Endothelial cell of umbilical vein (primary cell): ENCODE measurements at regions not wholly inside any gene's neighbourhood (a gene's known extent, or its start where the extent isn't known, plus 50 kb on each side); places are given as distances from the start of the nearest gene placed in this dataset.

Experiments
- BruUV-seq: library from RNA; stranded (reverse); fragments of 400-500 nt; replicated peaks from 2 replicates; lab custom pipeline; 2021; lab: Mats Ljungman, UMichigan
- CTCF ChIA-PET: fragments of 300-600, 350-600 bp; sonication (Branson Sonifier 250); formaldehyde crosslinking; loops from one replicate; lab custom pipeline; 2021; ENCODE audit warnings: antibody characterized with exemption, inconsistent platforms; lab: Charles Lee
- POLR2A ChIA-PET: fragments of 300-600, 350-600 bp; sonication (Branson Sonifier 250); formaldehyde crosslinking; loops from one replicate; lab custom pipeline; 2021; ENCODE audit warnings: antibody characterized with exemption, inconsistent platforms; lab: Charles Lee
- DNase-seq: peaks from one replicate; pipeline ENCODE4 v3.0.0-alpha.2; 2011; ENCODE audit warnings: low read depth, low spot score
- FAIRE-seq: peaks from 2 replicates; lab custom pipeline; 2011; peaks lifted over from hg19 to GRCh38; lab: Jason Lieb, UNC
- H2AFZ ChIP-seq: 2 replicates; pipeline ENCODE4 v1.6.0; 2012; ENCODE audit warnings: low read depth, low read length, control low read depth, inconsistent platforms
- H3K27ac ChIP-seq: 2 replicates; pipeline ENCODE4 v1.5.1; 2011; ENCODE audit warnings: low read depth, mild to moderate bottlenecking, control low read depth, low read length, moderate library complexity; ENCODE audit not compliant: insufficient read depth
- H3K27me3 ChIP-seq, 2 experiments: 2 replicates each; pipeline versions ENCODE4 v1.6.0 to v1.6.1; 2011; ENCODE audit warnings: low read length in 2 of 2, mixed read lengths in 1 of 2; ENCODE audit not compliant: control insufficient read depth in 2 of 2, insufficient read depth in 2 of 2
- H3K36me3 ChIP-seq, 2 experiments: 2 replicates in 1 of 2; 3 replicates in 1 of 2; pipeline ENCODE4 v1.5.1; 2011; ENCODE audit warnings: low read length in 2 of 2, mild to moderate bottlenecking in 1 of 2, moderate library complexity in 1 of 2; ENCODE audit not compliant: control insufficient read depth in 2 of 2, insufficient read depth in 2 of 2; ENCODE audit errors: extremely low read depth in 1 of 2
- H3K4me1 ChIP-seq: 3 replicates; pipeline ENCODE4 v1.5.1; 2011; ENCODE audit warnings: mild to moderate bottlenecking, low read length; ENCODE audit not compliant: control insufficient read depth, insufficient read depth; ENCODE audit errors: extremely low read depth
- H3K4me2 ChIP-seq: 2 replicates; pipeline ENCODE4 v1.6.1; 2011; ENCODE audit warnings: low read length, control low read depth, mixed read lengths; ENCODE audit not compliant: insufficient read depth
- H3K4me3 ChIP-seq, 3 experiments: fragments of 200-600 bp in 1 of 3; sonication (generic), shearing (Covaris generic) in 1 of 3; replicated peaks in 1 of 3; 2 replicates each; pipeline ENCODE4 v1.5.1; 2011 to 2016; ENCODE audit warnings: control low read depth in 3 of 3, low read length in 3 of 3, mild to moderate bottlenecking in 2 of 3, inconsistent platforms in 1 of 3, low read depth in 1 of 3, moderate library complexity in 1 of 3; ENCODE audit not compliant: insufficient read depth in 1 of 3
- H3K79me2 ChIP-seq: 2 replicates; pipeline ENCODE4 v1.6.0; 2012; ENCODE audit warnings: low read length, inconsistent platforms; ENCODE audit not compliant: control insufficient read depth, insufficient read depth
- H3K9ac ChIP-seq: replicated peaks from 2 replicates; pipeline ENCODE3; 2011; ENCODE audit warnings: low read length, control low read depth; ENCODE audit not compliant: insufficient read depth; ENCODE audit errors: extremely low read depth
- H3K9me1 ChIP-seq: replicated peaks from 3 replicates; pipeline ENCODE4 v1.6.0; 2011; ENCODE audit warnings: mild to moderate bottlenecking, low read length; ENCODE audit not compliant: control insufficient read depth, insufficient read depth; ENCODE audit errors: extremely low read depth
- H3K9me3 ChIP-seq: replicated peaks from 2 replicates; pipeline ENCODE4 v1.5.1; 2012; ENCODE audit warnings: low read length, inconsistent platforms; ENCODE audit not compliant: control insufficient read depth, insufficient read depth
- H4K20me1 ChIP-seq: replicated peaks from 2 replicates; pipeline ENCODE3; 2011; ENCODE audit warnings: mild to moderate bottlenecking, low read length; ENCODE audit not compliant: control insufficient read depth, insufficient read depth; ENCODE audit errors: extremely low read depth
- EZH2 ChIP-seq: IDR thresholded peaks from 2 replicates; pipeline ENCODE4 v1.6.1; 2012; ENCODE audit warnings: borderline replicate concordance, low read depth, mild to moderate bottlenecking, moderate library complexity, low read length, inconsistent platforms; ENCODE audit not compliant: severe bottlenecking
- FOS ChIP-seq: IDR thresholded peaks from 2 replicates; pipeline ENCODE4 v1.6.1; 2011; ENCODE audit warnings: mild to moderate bottlenecking, low read length, moderate library complexity, borderline replicate concordance; ENCODE audit not compliant: insufficient read depth
- GATA2 ChIP-seq: IDR thresholded peaks from 2 replicates; pipeline ENCODE4 v1.7.0; 2011; ENCODE audit warnings: low read depth, mild to moderate bottlenecking, moderate library complexity, mixed read lengths, low read length; ENCODE audit not compliant: insufficient read length, insufficient read depth
- JUN ChIP-seq: IDR thresholded peaks from 2 replicates; pipeline ENCODE4 v1.6.1; 2011; ENCODE audit warnings: borderline replicate concordance, low read depth; ENCODE audit not compliant: insufficient read length, insufficient read depth
- MYC ChIP-seq: IDR thresholded peaks from one replicate; pipeline ENCODE4 v1.6.1; 2011; ENCODE audit warnings: mild to moderate bottlenecking, low read depth, low read length
- POLR2A ChIP-seq: IDR thresholded peaks from 2 replicates; pipeline ENCODE4 v1.6.1; 2012; ENCODE audit warnings: low read depth, mild to moderate bottlenecking, control low read depth, low read length
- POLR2AphosphoS5 ChIP-seq: IDR thresholded peaks from 2 replicates; pipeline ENCODE4 v1.6.1; 2012; ENCODE audit warnings: low read depth, mild to moderate bottlenecking, control low read depth, low read length, moderate library complexity; ENCODE audit not compliant: insufficient read depth
- dilution Hi-C: fragments of 300-500 bp; cut with MboI; formaldehyde crosslinking; loops from one replicate; pipeline ENCODE4 v1.15.0; 2019; ENCODE audit warnings: low sequenced_read_pairs; ENCODE audit not compliant: extremely low pct_ligation_motif_present
- intact Hi-C: fragments of 100-400 bp; cut with micrococcal nuclease; formaldehyde crosslinking; loops from one replicate; pipeline ENCODE4 v1.10.0; 2022
- TF ChIP-seq, protein P1 (sequence below), 2 donors: IDR thresholded peaks; 1 replicate in 1 of 2; 2 replicates in 1 of 2; pipeline ENCODE4 v1.5.1; 2011; ENCODE audit warnings: low read length in 2 of 2, mild to moderate bottlenecking in 2 of 2, moderate library complexity in 2 of 2, control low read depth in 1 of 2, inconsistent platforms in 1 of 2, low read depth in 1 of 2; ENCODE audit not compliant: insufficient read depth in 1 of 2; ENCODE audit errors: extremely low read depth in 1 of 2
- TF ChIP-seq, protein P2 (sequence below): IDR thresholded peaks from 2 replicates; pipeline ENCODE4 v1.6.1; 2011; ENCODE audit not compliant: insufficient read depth, insufficient read length

DNA sequence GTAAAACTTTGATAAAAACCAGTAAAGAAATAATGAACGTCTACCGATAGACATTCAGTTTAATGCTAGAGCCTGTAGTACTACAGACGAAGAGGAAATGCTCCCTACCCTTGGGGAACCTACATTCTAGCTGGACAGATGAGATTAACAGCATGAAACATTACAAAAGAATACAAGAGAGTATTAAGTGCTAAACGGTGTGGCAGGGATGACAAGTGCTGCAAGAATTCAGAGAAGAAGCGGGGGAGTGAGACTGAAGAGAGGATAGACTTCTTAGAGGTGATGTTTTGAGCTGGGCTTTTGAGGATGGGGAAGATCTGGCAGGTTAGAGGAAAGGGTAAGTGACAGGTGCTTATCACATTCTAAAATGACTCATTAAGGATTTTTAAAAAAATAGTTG lies 52.6 kb upstream of the ESX1 start:
- Histone ChIP-seq H2AFZ (no peak overlapping the region), H3K4me3 (no peak overlapping the region), H3K9me3 (no peaks in the 10 kb centered on the region), H3K27me3 (no peaks in the 10 kb centered on the region), H3K9ac (no peak overlapping the region), H3K4me2 (no peak overlapping the region), H3K9me1 (no peaks in the 10 kb centered on the region), H3K79me2 (no peaks in the 10 kb centered on the region), H4K20me1 (no peaks in the 10 kb centered on the region), H3K27ac (no peak overlapping the region), H3K36me3 (no peaks in the 10 kb centered on the region), H3K4me1 (peaks cover 3% of the 10 kb centered on the region)
- dilution Hi-C loops (no loop called here), intact Hi-C loops (no loop called here)
- POLR2A ChIA-PET = no interaction called here
- CTCF ChIA-PET = interaction anchor here (4.9 kb wide), 1 partner anchor 38 kb away, joined by 24 read pairs; no protein-coding TSS in a partner anchor
- BruUV-seq = no TSS peak
- no peak for TF ChIP-seq POLR2A
- TF ChIP-seq POLR2AphosphoS5 = no peak
- TF ChIP-seq MYC = no peak
- TF ChIP-seq EZH2 = no peak
- TF ChIP-seq, protein P1, sequence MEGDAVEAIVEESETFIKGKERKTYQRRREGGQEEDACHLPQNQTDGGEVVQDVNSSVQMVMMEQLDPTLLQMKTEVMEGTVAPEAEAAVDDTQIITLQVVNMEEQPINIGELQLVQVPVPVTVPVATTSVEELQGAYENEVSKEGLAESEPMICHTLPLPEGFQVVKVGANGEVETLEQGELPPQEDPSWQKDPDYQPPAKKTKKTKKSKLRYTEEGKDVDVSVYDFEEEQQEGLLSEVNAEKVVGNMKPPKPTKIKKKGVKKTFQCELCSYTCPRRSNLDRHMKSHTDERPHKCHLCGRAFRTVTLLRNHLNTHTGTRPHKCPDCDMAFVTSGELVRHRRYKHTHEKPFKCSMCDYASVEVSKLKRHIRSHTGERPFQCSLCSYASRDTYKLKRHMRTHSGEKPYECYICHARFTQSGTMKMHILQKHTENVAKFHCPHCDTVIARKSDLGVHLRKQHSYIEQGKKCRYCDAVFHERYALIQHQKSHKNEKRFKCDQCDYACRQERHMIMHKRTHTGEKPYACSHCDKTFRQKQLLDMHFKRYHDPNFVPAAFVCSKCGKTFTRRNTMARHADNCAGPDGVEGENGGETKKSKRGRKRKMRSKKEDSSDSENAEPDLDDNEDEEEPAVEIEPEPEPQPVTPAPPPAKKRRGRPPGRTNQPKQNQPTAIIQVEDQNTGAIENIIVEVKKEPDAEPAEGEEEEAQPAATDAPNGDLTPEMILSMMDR (IDR thresholded peaks at IDR 0.05; ENCODE audit: extremely low read depth in 1 of 2, insufficient read depth in 1 of 2, low read depth in 1 of 2, low read length in 2 of 2) = no peak
- no peak for TF ChIP-seq FOS
- TF ChIP-seq JUN = no peak
- FAIRE-seq (no peak), DNase-seq (no peak)

GRCh38 chrX:104306180-104306579 lies 51.4 kb upstream of the ESX1 start:
- Histone ChIP-seq H3K9me3 (no peaks in the 10 kb centered on the region), H3K27me3 (no peaks in the 10 kb centered on the region), H3K36me3 (no peaks in the 10 kb centered on the region), H3K4me3 (no peak overlapping the region), H2AFZ (no peak overlapping the region), H3K9me1 (no peaks in the 10 kb centered on the region), H3K27ac (no peak overlapping the region), H3K4me2 (no peak overlapping the region), H3K9ac (no peak overlapping the region), H3K79me2 (no peaks in the 10 kb centered on the region), H4K20me1 (no peaks in the 10 kb centered on the region), H3K4me1 (peaks cover 3% of the 10 kb centered on the region)
- ChIA-PET CTCF (no interaction called here), POLR2A (no interaction called here)
- TF ChIP-seq EZH2 (no peak), MYC (no peak), POLR2A (no peak), FOS (no peak), GATA2 (no peak), POLR2AphosphoS5 (no peak)
- TF ChIP-seq, protein P2, sequence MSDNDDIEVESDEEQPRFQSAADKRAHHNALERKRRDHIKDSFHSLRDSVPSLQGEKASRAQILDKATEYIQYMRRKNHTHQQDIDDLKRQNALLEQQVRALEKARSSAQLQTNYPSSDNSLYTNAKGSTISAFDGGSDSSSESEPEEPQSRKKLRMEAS = no peak
- DNase-seq (no peak), FAIRE-seq (no peak)
- BruUV-seq = no TSS peak
- dilution Hi-C loops = no loop called here
- intact Hi-C loops = no loop called here
